SK-N-MC (cell line): ENCODE measurements at regions not wholly inside any gene's neighbourhood (a gene's known extent, or its start where the extent isn't known, plus 50 kb on each side); places are given as distances from the start of the nearest gene placed in this dataset.

Experiments
- EZH2 ChIP-seq: fragments of 200-600 bp; sonication (generic); IDR thresholded peaks from one replicate; pipeline ENCODE4 v1.6.1; 2017; ENCODE audit warnings: antibody characterized with exemption
- FOXP2 ChIP-seq: optimal IDR thresholded peaks from 2 replicates; pipeline ENCODE3; 2011; ENCODE audit warnings: mild to moderate bottlenecking, moderate library complexity; ENCODE audit not compliant: insufficient read depth; ENCODE audit errors: extremely low read length, control extremely low read depth
- POLR2AphosphoS5 ChIP-seq: IDR thresholded peaks from 2 replicates; pipeline ENCODE4 v1.6.1; 2012; ENCODE audit warnings: mild to moderate bottlenecking, low read depth, low read length, borderline replicate concordance

DNA sequence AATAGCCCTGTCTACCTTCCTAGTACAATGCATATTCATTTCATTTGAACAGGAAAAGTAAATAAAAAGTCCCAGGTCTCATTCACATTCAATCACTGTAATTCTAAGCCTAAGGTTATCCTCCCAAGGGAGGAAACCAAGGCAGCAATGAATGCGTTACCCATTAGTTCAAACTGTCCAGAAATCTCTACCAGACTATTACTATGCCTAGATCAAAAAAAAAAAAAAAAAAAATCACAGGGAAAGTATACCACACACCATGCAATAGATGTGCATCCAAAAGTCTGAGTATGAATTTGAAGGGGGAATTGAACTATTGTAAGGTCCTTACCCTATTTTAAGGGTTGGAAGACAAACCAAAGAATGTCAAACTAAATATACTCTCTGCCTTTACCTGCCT, 598.0 kb upstream of the API5 start:
- TF ChIP-seq EZH2 (no peak), POLR2AphosphoS5 (no peak), FOXP2 (no peak)
